HepG2 (cell line): ENCODE measurements at regions not wholly inside any gene's neighbourhood (a gene's known extent, or its start where the extent isn't known, plus 50 kb on each side); places are given as distances from the start of the nearest gene placed in this dataset.

Source experiments
- ATAC-seq: fragments of 200-7000 bp; cut with Tn5 transposase; 3 replicates; pipeline ENCODE4 v1.9.1; 2020; ENCODE audit warnings: mild to moderate bottlenecking, moderate library complexity
- BruUV-seq: library from RNA; stranded (reverse); fragments of 400-500 nt; replicated peaks from 2 replicates; lab custom pipeline; 2021; lab: Mats Ljungman, UMichigan
- CTCF ChIA-PET: fragments of 300-600 bp; formaldehyde crosslinking; extraction: SDS; loops from one replicate; lab custom pipeline; 2021; ENCODE audit warnings: low total read pairs, inconsistent platforms, low intra/inter-chr PET ratio; lab: Yijun Ruan, JAX
- POLR2A ChIA-PET: fragments of 350-600 bp; sonication (Branson Sonifier 250); formaldehyde crosslinking; loops from one replicate; lab custom pipeline; 2020; ENCODE audit warnings: antibody characterized with exemption, inconsistent platforms; lab: Yijun Ruan, JAX
- DNase-seq: peaks from one replicate; pipeline ENCODE4 v3.0.0-alpha.2; 2015; ENCODE audit warnings: low spot score
- FAIRE-seq: peaks from 3 replicates; lab custom pipeline; 2011; peaks lifted over from hg19 to GRCh38; lab: Jason Lieb, UNC
- H2AFZ ChIP-seq: one replicate; pipeline ENCODE4 v1.6.1; 2011; ENCODE audit warnings: low read length, inconsistent platforms
- H3K27ac ChIP-seq: fragments of 300-600 bp; 3 replicates; pipeline ENCODE4 v1.8.0; 2011; ENCODE audit warnings: mixed run types, mild to moderate bottlenecking, mixed read lengths, low read length, inconsistent platforms; ENCODE audit not compliant: insufficient read depth; ENCODE audit errors: extremely low read length
- H3K27me3 ChIP-seq, 2 experiments: fragments of 200-600 bp in 1 of 2; 2 replicates in 1 of 2; 3 replicates in 1 of 2; pipeline versions ENCODE4 v1.6.0 to v1.8.0; 2011; ENCODE audit warnings: low read length in 2 of 2, mild to moderate bottlenecking in 2 of 2, moderate library complexity in 2 of 2, inconsistent platforms in 1 of 2; ENCODE audit not compliant: insufficient read depth in 2 of 2, control insufficient read depth in 1 of 2
- H3K36me3 ChIP-seq, 2 experiments: fragments of 200-600 bp in 1 of 2; replicated peaks in 1 of 2; 2 replicates in 1 of 2; 3 replicates in 1 of 2; pipeline versions ENCODE4 v1.5.1 to v1.8.0; 2011; ENCODE audit warnings: low read length in 2 of 2, inconsistent platforms in 1 of 2; ENCODE audit not compliant: insufficient read depth in 2 of 2, control insufficient read depth in 1 of 2
- H3K4me1 ChIP-seq: 2 replicates; pipeline ENCODE4 v1.5.1; 2012; ENCODE audit warnings: low read length, inconsistent platforms; ENCODE audit not compliant: insufficient read depth
- H3K4me2 ChIP-seq: 2 replicates; pipeline ENCODE4 v1.6.0; 2011; ENCODE audit warnings: low read depth, low read length, inconsistent platforms
- H3K4me3 ChIP-seq, 3 experiments: fragments of 200-600 bp in 1 of 3; sonication (generic), shearing (Covaris generic) in 1 of 3; replicated peaks in 1 of 3; 2 replicates each; pipeline ENCODE4 v1.5.1; 2011 to 2016; ENCODE audit warnings: low read length in 3 of 3, inconsistent platforms in 2 of 3, low read depth in 2 of 3, mild to moderate bottlenecking in 2 of 3, control low read depth in 1 of 3, mixed read lengths in 1 of 3; ENCODE audit not compliant: insufficient read depth in 1 of 3
- H3K79me2 ChIP-seq: one replicate; pipeline ENCODE4 v1.6.1; 2011; ENCODE audit warnings: low read length, inconsistent platforms; ENCODE audit not compliant: insufficient read depth
- H3K9ac ChIP-seq: 2 replicates; pipeline ENCODE4 v1.6.0; 2011; ENCODE audit warnings: mild to moderate bottlenecking, low read depth, low read length, inconsistent platforms; ENCODE audit not compliant: insufficient read depth
- H3K9me3 ChIP-seq: 2 replicates; pipeline ENCODE4 v1.5.1; 2012; ENCODE audit warnings: mild to moderate bottlenecking, low read length
- H4K20me1 ChIP-seq: 2 replicates; pipeline ENCODE4 v1.6.0; 2011; ENCODE audit warnings: inconsistent platforms, mild to moderate bottlenecking, low read length, moderate library complexity; ENCODE audit not compliant: insufficient read depth
- EZH2 ChIP-seq: conservative IDR thresholded peaks from 2 replicates; pipeline ENCODE4 v1.6.1; 2012; ENCODE audit warnings: mild to moderate bottlenecking, low read depth, low read length, moderate library complexity
- ZNF629 ChIP-seq: sonication (generic); formaldehyde crosslinking; conservative IDR thresholded peaks from 2 replicates; pipeline ENCODE4 v1.5.0; 2020; ENCODE audit warnings: missing genetic modification reagents
- WGBS: methylation state at CpG from one replicate; pipeline ENCODE4 v1.1.6; 2017; ENCODE audit warnings: low lambda C conversion rate; 5-methylcytosine and 5-hydroxymethylcytosine counted together
- in situ Hi-C: cut with HindIII; loops from 2 replicates; pipeline ENCODE4 v1.10.0; 2017; ENCODE audit warnings: low pct_unique_long_range_greater_than_20kb; ENCODE audit not compliant: extremely low pct_ligation_motif_present
- intact Hi-C: fragments of 100-400 bp; cut with micrococcal nuclease; formaldehyde crosslinking; loops from one replicate; pipeline ENCODE4 v1.10.0; 2022; ENCODE audit not compliant: unreplicated experiment
- TF ChIP-seq, protein P1 (sequence below): sonication (generic); formaldehyde crosslinking; IDR thresholded peaks from 2 replicates; pipeline ENCODE4; 2020; ENCODE audit warnings: missing genetic modification reagents, mild to moderate bottlenecking, borderline replicate concordance

DNA sequence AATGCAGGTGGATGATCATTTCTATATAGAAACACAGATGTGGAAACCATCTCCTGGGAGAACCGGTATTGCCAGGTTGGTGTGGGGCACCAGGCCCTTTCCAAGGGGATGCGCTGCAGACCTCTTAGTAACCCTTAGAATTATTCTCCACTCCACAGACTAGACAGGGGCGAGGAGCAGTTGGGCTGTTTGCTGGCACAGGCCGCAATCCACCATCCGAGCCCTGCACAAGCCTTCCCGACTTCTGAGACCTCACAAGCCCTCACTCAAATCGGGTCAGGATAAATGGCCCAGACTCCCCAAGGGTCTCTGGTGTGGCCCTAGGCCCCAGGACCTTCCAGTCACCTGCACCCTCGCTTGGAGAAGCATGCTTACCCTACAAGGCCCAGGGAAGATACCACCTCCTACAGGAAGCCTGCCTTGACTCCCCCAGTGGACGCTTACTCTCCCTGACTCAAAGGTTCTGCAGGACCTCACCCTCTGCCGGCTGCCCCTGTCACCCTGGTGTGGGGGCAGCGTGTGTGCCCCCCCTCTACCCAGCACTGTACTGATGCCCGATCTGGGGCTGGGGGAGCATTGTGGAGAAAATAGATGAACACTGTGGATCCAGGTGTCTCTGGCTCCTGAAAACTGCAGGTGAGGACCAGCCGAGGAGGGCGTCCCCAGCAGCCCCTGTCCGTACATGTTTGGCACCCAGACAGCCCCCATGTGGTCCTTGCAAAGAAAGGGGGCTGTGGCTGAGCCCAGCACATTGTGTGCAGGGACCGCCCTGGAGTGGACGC lies 49.8 kb upstream of the ACSF3 start:
- no peaks in the 10 kb centered on the region for H3K36me3 ChIP-seq
- no peak overlapping the region for H3K27ac ChIP-seq
- ATAC-seq (no peak), DNase-seq (no peak), FAIRE-seq (no peak)
- no peaks in the 10 kb centered on the region for H3K9me3 ChIP-seq
- H3K4me1 ChIP-seq = peaks cover 9% of the 10 kb centered on the region
- in situ Hi-C loops = no loop called here
- ChIA-PET CTCF (no interaction called here), POLR2A (no interaction called here)
- intact Hi-C loops = no loop called here
- H4K20me1 ChIP-seq = 0 out of 2 replicates have a peak, but pooled peaks cover 3% of the 10 kb centered on the region
- H2AFZ ChIP-seq = no peak overlapping the region
- WGBS = 26% methylated on average over 13 of the region's 17 CpGs
- no peak overlapping the region for H3K4me3 ChIP-seq
- H3K27me3 ChIP-seq = peaks cover 22 to 88% of the 10 kb centered on the region in 2 experiments
- no TSS peak for BruUV-seq
- H3K4me2 ChIP-seq = no peak overlapping the region
- TF ChIP-seq, protein P1, sequence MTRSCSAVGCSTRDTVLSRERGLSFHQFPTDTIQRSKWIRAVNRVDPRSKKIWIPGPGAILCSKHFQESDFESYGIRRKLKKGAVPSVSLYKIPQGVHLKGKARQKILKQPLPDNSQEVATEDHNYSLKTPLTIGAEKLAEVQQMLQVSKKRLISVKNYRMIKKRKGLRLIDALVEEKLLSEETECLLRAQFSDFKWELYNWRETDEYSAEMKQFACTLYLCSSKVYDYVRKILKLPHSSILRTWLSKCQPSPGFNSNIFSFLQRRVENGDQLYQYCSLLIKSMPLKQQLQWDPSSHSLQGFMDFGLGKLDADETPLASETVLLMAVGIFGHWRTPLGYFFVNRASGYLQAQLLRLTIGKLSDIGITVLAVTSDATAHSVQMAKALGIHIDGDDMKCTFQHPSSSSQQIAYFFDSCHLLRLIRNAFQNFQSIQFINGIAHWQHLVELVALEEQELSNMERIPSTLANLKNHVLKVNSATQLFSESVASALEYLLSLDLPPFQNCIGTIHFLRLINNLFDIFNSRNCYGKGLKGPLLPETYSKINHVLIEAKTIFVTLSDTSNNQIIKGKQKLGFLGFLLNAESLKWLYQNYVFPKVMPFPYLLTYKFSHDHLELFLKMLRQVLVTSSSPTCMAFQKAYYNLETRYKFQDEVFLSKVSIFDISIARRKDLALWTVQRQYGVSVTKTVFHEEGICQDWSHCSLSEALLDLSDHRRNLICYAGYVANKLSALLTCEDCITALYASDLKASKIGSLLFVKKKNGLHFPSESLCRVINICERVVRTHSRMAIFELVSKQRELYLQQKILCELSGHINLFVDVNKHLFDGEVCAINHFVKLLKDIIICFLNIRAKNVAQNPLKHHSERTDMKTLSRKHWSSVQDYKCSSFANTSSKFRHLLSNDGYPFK (CRISPR knock-in tag) = no peak
- peak; percentile 41; the same call in 1 of the 2 replicates for TF ChIP-seq EZH2
- TF ChIP-seq ZNF629 (CRISPR knock-in tag) = no peak
- no peaks in the 10 kb centered on the region for H3K79me2 ChIP-seq
- no peak overlapping the region for H3K9ac ChIP-seq
